Esophagus mucosa (tissue), 1 donor: ENCODE measurements at regions not wholly inside any gene's neighbourhood (a gene's known extent, or its start where the extent isn't known, plus 50 kb on each side); places are given as distances from the start of the nearest gene placed in this dataset.
"Not testable (repeated sequence)": the region's sequence is repeated elsewhere in the genome, so short reads cannot be mapped to it uniquely, and the experiment has no call there.

Source experiments
- ATAC-seq: fragments of 200-7000 bp; cut with Tn5 transposase; one replicate; pipeline ENCODE4 v1.9.1; 2020
- donor health status: DM: yes; HTN: yes; CAD: no.

- no peak for ATAC-seq
Measured at GRCh38 chr6:94215552-94215951, 796.2 kb upstream of the EPHA7 start.

- no peak for ATAC-seq
Measured at GRCh38 chr6:94213226-94213625, 793.9 kb upstream of the EPHA7 start.

- ATAC-seq, result no peak
Measured at GRCh38 chr6:94196891-94197290, 777.5 kb upstream of the EPHA7 start.

GRCh38 chr6:94190030-94190429 is 770.7 kb upstream of the EPHA7 start:
- no peak for ATAC-seq

- ATAC-seq, result no peak
Measured at GRCh38 chr6:94184666-94185464, 765.5 kb upstream of the EPHA7 start.

GRCh38 chr6:94177429-94177828 is 758.1 kb upstream of the EPHA7 start:
- ATAC-seq, result no peak

GRCh38 chr6:94175465-94175864 is 756.1 kb upstream of the EPHA7 start:
- no peak for ATAC-seq

- ATAC-seq, result no peak
Measured at GRCh38 chr6:94163877-94164276, 744.5 kb upstream of the EPHA7 start.

GRCh38 chr6:94150886-94151285 is 731.5 kb upstream of the EPHA7 start:
- ATAC-seq, result no peak

GRCh38 chr6:94144807-94145206 is 725.4 kb upstream of the EPHA7 start:
- no peak for ATAC-seq

GRCh38 chr6:94137178-94137577 is 717.8 kb upstream of the EPHA7 start:
- ATAC-seq, result not testable (repeated sequence)

GRCh38 chr6:94133106-94133505 is 713.7 kb upstream of the EPHA7 start:
- no peak for ATAC-seq

GRCh38 chr6:94131271-94131670 is 711.9 kb upstream of the EPHA7 start:
- ATAC-seq, result no peak

GRCh38 chr6:94130478-94130877 is 711.1 kb upstream of the EPHA7 start:
- no peak for ATAC-seq

GRCh38 chr6:94129926-94130325 is 710.6 kb upstream of the EPHA7 start:
- no peak for ATAC-seq

- no peak for ATAC-seq
Measured at GRCh38 chr6:94127716-94128115, 708.4 kb upstream of the EPHA7 start.

GRCh38 chr6:94124333-94124732 is 705.0 kb upstream of the EPHA7 start:
- no peak for ATAC-seq

- ATAC-seq, result no peak
Measured at GRCh38 chr6:94121094-94121493, 701.7 kb upstream of the EPHA7 start.

GRCh38 chr6:94099072-94099471 is 679.7 kb upstream of the EPHA7 start:
- no peak for ATAC-seq

- no peak for ATAC-seq
Measured at GRCh38 chr6:94095961-94096360, 676.6 kb upstream of the EPHA7 start.

- no peak for ATAC-seq
Measured at GRCh38 chr6:94089941-94090340, 670.6 kb upstream of the EPHA7 start.

GRCh38 chr6:94088870-94089269 is 669.5 kb upstream of the EPHA7 start:
- no peak for ATAC-seq

- ATAC-seq, result no peak
Measured at GRCh38 chr6:94074764-94075163, 655.4 kb upstream of the EPHA7 start.

- ATAC-seq, result no peak
Measured at GRCh38 chr6:94071835-94072234, 652.5 kb upstream of the EPHA7 start.
